ENCODE measurements at regions not wholly inside any gene's neighbourhood (a gene's known extent, or its start where the extent isn't known, plus 50 kb on each side); places are given as distances from the start of the nearest gene placed in this dataset.

GRCh38 chr7:94228223-94228622 lies 166.5 kb upstream of the COL1A2 start:
- no peak for DNase-seq (ENCODE audit: low read depth in 2 of 3, low spot score in 1 of 3)

GRCh38 chr7:94228678-94229077 lies 166.0 kb upstream of the COL1A2 start:
- DNase-seq (ENCODE audit: low read depth in 2 of 3, low spot score in 1 of 3) = no peak

GRCh38 chr7:94231305-94231704 lies 163.4 kb upstream of the COL1A2 start:
- DNase-seq (ENCODE audit: low read depth in 2 of 3, low spot score in 1 of 3) = no peak

- DNase-seq (ENCODE audit: low read depth in 2 of 3, low spot score in 1 of 3) = no peak
These were observed 157.7 kb upstream of the COL1A2 start for GRCh38 chr7:94236960-94237359.

- DNase-seq (ENCODE audit: low read depth in 2 of 3, low spot score in 1 of 3) = no peak
These were observed 157.3 kb upstream of the COL1A2 start for GRCh38 chr7:94237417-94237816.

- no peak for DNase-seq (ENCODE audit: low read depth in 2 of 3, low spot score in 1 of 3)
These were observed 154.9 kb upstream of the COL1A2 start for GRCh38 chr7:94239661-94240234.

- no peak for DNase-seq (ENCODE audit: low read depth in 2 of 3, low spot score in 1 of 3)
These were observed 153.8 kb upstream of the COL1A2 start for GRCh38 chr7:94240902-94241301.

GRCh38 chr7:94241402-94241925 lies 153.2 kb upstream of the COL1A2 start:
- no peak for DNase-seq (ENCODE audit: low read depth in 2 of 3, low spot score in 1 of 3)

GRCh38 chr7:94243066-94243711 lies 151.5 kb upstream of the COL1A2 start:
- DNase-seq (ENCODE audit: low read depth in 2 of 3, low spot score in 1 of 3) = no peak

GRCh38 chr7:94244760-94245159 lies 149.9 kb upstream of the COL1A2 start:
- DNase-seq (ENCODE audit: low read depth in 2 of 3, low spot score in 1 of 3) = no peak

- no peak for DNase-seq (ENCODE audit: low read depth in 2 of 3, low spot score in 1 of 3)
These were observed 149.2 kb upstream of the COL1A2 start for GRCh38 chr7:94245500-94245899.

GRCh38 chr7:94247970-94248369 lies 146.7 kb upstream of the COL1A2 start:
- no peak for DNase-seq (ENCODE audit: low read depth in 2 of 3, low spot score in 1 of 3)

GRCh38 chr7:94249631-94250030 lies 145.1 kb upstream of the COL1A2 start:
- no peak for DNase-seq (ENCODE audit: low read depth in 2 of 3, low spot score in 1 of 3)

GRCh38 chr7:94250124-94250523 lies 144.6 kb upstream of the COL1A2 start:
- DNase-seq (ENCODE audit: low read depth in 2 of 3, low spot score in 1 of 3) = no peak

GRCh38 chr7:94250987-94251386 lies 143.7 kb upstream of the COL1A2 start:
- no peak for DNase-seq (ENCODE audit: low read depth in 2 of 3, low spot score in 1 of 3)

- DNase-seq (ENCODE audit: low read depth in 2 of 3, low spot score in 1 of 3) = no peak
These were observed 142.6 kb upstream of the COL1A2 start for GRCh38 chr7:94252124-94252523.

GRCh38 chr7:94252971-94253370 lies 141.7 kb upstream of the COL1A2 start:
- no peak for DNase-seq (ENCODE audit: low read depth in 2 of 3, low spot score in 1 of 3)

- DNase-seq (ENCODE audit: low read depth in 2 of 3, low spot score in 1 of 3) = no peak
These were observed 141.0 kb upstream of the COL1A2 start for GRCh38 chr7:94253686-94254085.

GRCh38 chr7:94258418-94259300 lies 136.0 kb upstream of the COL1A2 start:
- no peak for DNase-seq (ENCODE audit: low read depth in 2 of 3, low spot score in 1 of 3)

- no peak for DNase-seq (ENCODE audit: low read depth in 2 of 3, low spot score in 1 of 3)
These were observed 133.6 kb upstream of the COL1A2 start for GRCh38 chr7:94261067-94261466.

GRCh38 chr7:94264756-94265155 lies 129.9 kb upstream of the COL1A2 start:
- DNase-seq (ENCODE audit: low read depth in 2 of 3, low spot score in 1 of 3) = no peak

- DNase-seq (ENCODE audit: low read depth in 2 of 3, low spot score in 1 of 3) = no peak
These were observed 129.2 kb upstream of the COL1A2 start for GRCh38 chr7:94265456-94265855.

Data from stimulated activated CD4-positive, alpha-beta T cell treated with anti-CD3 and anti-CD28 coated beads, Interleukin-12 subunit alpha, Interleukin-12 subunit beta, amount 100 ng/mL, for 48 hours (primary cell).